HepG2 (cell line): ENCODE measurements at regions not wholly inside any gene's neighbourhood (a gene's known extent, or its start where the extent isn't known, plus 50 kb on each side); places are given as distances from the start of the nearest gene placed in this dataset.

Source experiments
- ATAC-seq: fragments of 200-7000 bp; cut with Tn5 transposase; 3 replicates; pipeline ENCODE4 v1.9.1; 2020; ENCODE audit warnings: mild to moderate bottlenecking, moderate library complexity
- BruUV-seq: library from RNA; stranded (reverse); fragments of 400-500 nt; replicated peaks from 2 replicates; lab custom pipeline; 2021; lab: Mats Ljungman, UMichigan
- CTCF ChIA-PET: fragments of 300-600 bp; formaldehyde crosslinking; extraction: SDS; loops from one replicate; lab custom pipeline; 2021; ENCODE audit warnings: low total read pairs, inconsistent platforms, low intra/inter-chr PET ratio; lab: Yijun Ruan, JAX
- POLR2A ChIA-PET: fragments of 350-600 bp; sonication (Branson Sonifier 250); formaldehyde crosslinking; loops from one replicate; lab custom pipeline; 2020; ENCODE audit warnings: antibody characterized with exemption, inconsistent platforms; lab: Yijun Ruan, JAX
- DNase-seq: peaks from one replicate; pipeline ENCODE4 v3.0.0-alpha.2; 2015; ENCODE audit warnings: low spot score
- FAIRE-seq: peaks from 3 replicates; lab custom pipeline; 2011; peaks lifted over from hg19 to GRCh38; lab: Jason Lieb, UNC
- H2AFZ ChIP-seq: one replicate; pipeline ENCODE4 v1.6.1; 2011; ENCODE audit warnings: low read length, inconsistent platforms
- H3K27ac ChIP-seq: fragments of 300-600 bp; 3 replicates; pipeline ENCODE4 v1.8.0; 2011; ENCODE audit warnings: mixed run types, mild to moderate bottlenecking, mixed read lengths, low read length, inconsistent platforms; ENCODE audit not compliant: insufficient read depth; ENCODE audit errors: extremely low read length
- H3K27me3 ChIP-seq, 2 experiments: fragments of 200-600 bp in 1 of 2; 2 replicates in 1 of 2; 3 replicates in 1 of 2; pipeline versions ENCODE4 v1.6.0 to v1.8.0; 2011; ENCODE audit warnings: low read length in 2 of 2, mild to moderate bottlenecking in 2 of 2, moderate library complexity in 2 of 2, inconsistent platforms in 1 of 2; ENCODE audit not compliant: insufficient read depth in 2 of 2, control insufficient read depth in 1 of 2
- H3K36me3 ChIP-seq, 2 experiments: fragments of 200-600 bp in 1 of 2; replicated peaks in 1 of 2; 2 replicates in 1 of 2; 3 replicates in 1 of 2; pipeline versions ENCODE4 v1.5.1 to v1.8.0; 2011; ENCODE audit warnings: low read length in 2 of 2, inconsistent platforms in 1 of 2; ENCODE audit not compliant: insufficient read depth in 2 of 2, control insufficient read depth in 1 of 2
- H3K4me1 ChIP-seq: 2 replicates; pipeline ENCODE4 v1.5.1; 2012; ENCODE audit warnings: low read length, inconsistent platforms; ENCODE audit not compliant: insufficient read depth
- H3K4me2 ChIP-seq: 2 replicates; pipeline ENCODE4 v1.6.0; 2011; ENCODE audit warnings: low read depth, low read length, inconsistent platforms
- H3K4me3 ChIP-seq, 3 experiments: fragments of 200-600 bp in 1 of 3; sonication (generic), shearing (Covaris generic) in 1 of 3; replicated peaks in 1 of 3; 2 replicates each; pipeline ENCODE4 v1.5.1; 2011 to 2016; ENCODE audit warnings: low read length in 3 of 3, inconsistent platforms in 2 of 3, low read depth in 2 of 3, mild to moderate bottlenecking in 2 of 3, control low read depth in 1 of 3, mixed read lengths in 1 of 3; ENCODE audit not compliant: insufficient read depth in 1 of 3
- H3K79me2 ChIP-seq: one replicate; pipeline ENCODE4 v1.6.1; 2011; ENCODE audit warnings: low read length, inconsistent platforms; ENCODE audit not compliant: insufficient read depth
- H3K9ac ChIP-seq: 2 replicates; pipeline ENCODE4 v1.6.0; 2011; ENCODE audit warnings: mild to moderate bottlenecking, low read depth, low read length, inconsistent platforms; ENCODE audit not compliant: insufficient read depth
- H3K9me3 ChIP-seq: 2 replicates; pipeline ENCODE4 v1.5.1; 2012; ENCODE audit warnings: mild to moderate bottlenecking, low read length
- H4K20me1 ChIP-seq: 2 replicates; pipeline ENCODE4 v1.6.0; 2011; ENCODE audit warnings: inconsistent platforms, mild to moderate bottlenecking, low read length, moderate library complexity; ENCODE audit not compliant: insufficient read depth
- BCL6 ChIP-seq: IDR thresholded peaks from 2 replicates; pipeline ENCODE4 v1.6.1; 2016; ENCODE audit warnings: missing genetic modification reagents, missing compliant biosample characterization
- BHLHE40 ChIP-seq: IDR thresholded peaks from 2 replicates; pipeline ENCODE4 v1.6.1; 2011; ENCODE audit warnings: low read length, improper control_type of control experiment
- E2F1 ChIP-seq: sonication (generic); formaldehyde crosslinking; IDR thresholded peaks from 2 replicates; pipeline ENCODE4 v1.5.0; 2020; ENCODE audit warnings: missing genetic modification reagents
- KLF16 ChIP-seq, 2 experiments: sonication (generic) in 1 of 2; formaldehyde crosslinking in 1 of 2; IDR thresholded peaks; 2 replicates each; pipeline versions ENCODE4 v1.6.1 to v1.8.0; 2016 to 2023; ENCODE audit warnings: missing genetic modification reagents in 2 of 2, missing compliant biosample characterization in 1 of 2
- MED1 ChIP-seq: sonication (generic); formaldehyde crosslinking; IDR thresholded peaks from 2 replicates; pipeline ENCODE4 v1.4.0; 2020; ENCODE audit warnings: missing genetic modification reagents
- MEF2D ChIP-seq: sonication (generic); formaldehyde crosslinking; IDR thresholded peaks from 2 replicates; pipeline ENCODE4 v1.5.1; 2020; ENCODE audit warnings: mild to moderate bottlenecking, missing genetic modification reagents
- NRL ChIP-seq: sonication (generic); formaldehyde crosslinking; IDR thresholded peaks from 2 replicates; pipeline ENCODE4 v1.5.0; 2020; ENCODE audit warnings: missing genetic modification reagents, mild to moderate bottlenecking, moderate library complexity, borderline replicate concordance
- PBX2 ChIP-seq: IDR thresholded peaks from 2 replicates; pipeline ENCODE4 v1.6.1; 2016; ENCODE audit warnings: control low read depth
- SRF ChIP-seq: IDR thresholded peaks from 2 replicates; pipeline ENCODE4 v1.6.1; 2011; ENCODE audit warnings: mild to moderate bottlenecking, low read depth, low read length, moderate library complexity
- ZNF710 ChIP-seq: sonication (generic); formaldehyde crosslinking; IDR thresholded peaks from 2 replicates; pipeline ENCODE4 v1.5.0; 2020; ENCODE audit warnings: mild to moderate bottlenecking, missing genetic modification reagents, borderline replicate concordance
- WGBS: methylation state at CpG from one replicate; pipeline ENCODE4 v1.1.6; 2017; ENCODE audit warnings: low lambda C conversion rate; 5-methylcytosine and 5-hydroxymethylcytosine counted together
- in situ Hi-C: cut with HindIII; loops from 2 replicates; pipeline ENCODE4 v1.10.0; 2017; ENCODE audit warnings: low pct_unique_long_range_greater_than_20kb; ENCODE audit not compliant: extremely low pct_ligation_motif_present
- intact Hi-C: fragments of 100-400 bp; cut with micrococcal nuclease; formaldehyde crosslinking; loops from one replicate; pipeline ENCODE4 v1.10.0; 2022; ENCODE audit not compliant: unreplicated experiment
- TF ChIP-seq, protein P1 (sequence below): sonication (generic); formaldehyde crosslinking; IDR thresholded peaks from 2 replicates; pipeline ENCODE4 v1.4.0; 2020; ENCODE audit warnings: mild to moderate bottlenecking, low read depth, missing genetic modification reagents

GRCh38 chr20:12874933-12875332 is 133.8 kb upstream of the SPTLC3 start:
- H3K36me3 ChIP-seq: no peaks in the 10 kb centered on the region

More at GRCh38 chr20:12874933-12875332, 133.8 kb upstream of the SPTLC3 start:
- no peaks in the 10 kb centered on the region for H4K20me1 ChIP-seq
- no peaks in the 10 kb centered on the region for H3K4me1 ChIP-seq
- no peak overlapping the region for H3K9ac ChIP-seq
- intact Hi-C loops (no loop called here), in situ Hi-C loops (no loop called here)
- DNase-seq: no peak
- no peaks in the 10 kb centered on the region for H3K9me3 ChIP-seq
- no peaks in the 10 kb centered on the region for H3K79me2 ChIP-seq
- no peak overlapping the region for H3K4me3 ChIP-seq
- FAIRE-seq: no peak
- H3K4me2 ChIP-seq: no peak overlapping the region
- no TSS peak for BruUV-seq
- TF ChIP-seq ZNF710 (CRISPR knock-in tag): no peak
- TF ChIP-seq, protein P1, sequence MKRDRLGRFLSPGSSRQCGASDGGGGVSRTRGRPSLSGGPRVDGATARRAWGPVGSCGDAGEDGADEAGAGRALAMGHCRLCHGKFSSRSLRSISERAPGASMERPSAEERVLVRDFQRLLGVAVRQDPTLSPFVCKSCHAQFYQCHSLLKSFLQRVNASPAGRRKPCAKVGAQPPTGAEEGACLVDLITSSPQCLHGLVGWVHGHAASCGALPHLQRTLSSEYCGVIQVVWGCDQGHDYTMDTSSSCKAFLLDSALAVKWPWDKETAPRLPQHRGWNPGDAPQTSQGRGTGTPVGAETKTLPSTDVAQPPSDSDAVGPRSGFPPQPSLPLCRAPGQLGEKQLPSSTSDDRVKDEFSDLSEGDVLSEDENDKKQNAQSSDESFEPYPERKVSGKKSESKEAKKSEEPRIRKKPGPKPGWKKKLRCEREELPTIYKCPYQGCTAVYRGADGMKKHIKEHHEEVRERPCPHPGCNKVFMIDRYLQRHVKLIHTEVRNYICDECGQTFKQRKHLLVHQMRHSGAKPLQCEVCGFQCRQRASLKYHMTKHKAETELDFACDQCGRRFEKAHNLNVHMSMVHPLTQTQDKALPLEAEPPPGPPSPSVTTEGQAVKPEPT: no peak
- peak; percentile 37; the same call in 1 of the 2 replicates for TF ChIP-seq SRF
- no peak for TF ChIP-seq E2F1
- no peak for TF ChIP-seq MEF2D (CRISPR knock-in tag)
- no peak for TF ChIP-seq PBX2 (CRISPR knock-in tag)
- TF ChIP-seq BHLHE40: peak; percentile 74
- TF ChIP-seq NRL (CRISPR knock-in tag): no peak
- TF ChIP-seq BCL6: 0 out of 2 replicates have a peak, but pooled peaks have one; percentile 13
- TF ChIP-seq MED1 (CRISPR knock-in tag): no peak
- TF ChIP-seq KLF16 (CRISPR knock-in tag; IDR thresholded peaks at IDR 0.05): no peak
- ChIA-PET POLR2A (no interaction called here), CTCF (no interaction called here)
- no peak overlapping the region for H3K27ac ChIP-seq
- no peak overlapping the region for H2AFZ ChIP-seq
- H3K27me3 ChIP-seq: no peaks in the 10 kb centered on the region
- peak; percentile 67 for ATAC-seq
- 12% methylated on average over 4 of the region's 4 CpGs for WGBS
